ENCODE measurements at regions not wholly inside any gene's neighbourhood (a gene's known extent, or its start where the extent isn't known, plus 50 kb on each side); places are given as distances from the start of the nearest gene placed in this dataset.
"Not testable (repeated sequence)": the region's sequence is repeated elsewhere in the genome, so short reads cannot be mapped to it uniquely, and the experiment has no call there.

- no peak for DNase-seq (ENCODE audit: low spot score)
Measured at GRCh38 chr6:164826831-164827468, 482.5 kb downstream of the C6orf118 start.

DNA sequence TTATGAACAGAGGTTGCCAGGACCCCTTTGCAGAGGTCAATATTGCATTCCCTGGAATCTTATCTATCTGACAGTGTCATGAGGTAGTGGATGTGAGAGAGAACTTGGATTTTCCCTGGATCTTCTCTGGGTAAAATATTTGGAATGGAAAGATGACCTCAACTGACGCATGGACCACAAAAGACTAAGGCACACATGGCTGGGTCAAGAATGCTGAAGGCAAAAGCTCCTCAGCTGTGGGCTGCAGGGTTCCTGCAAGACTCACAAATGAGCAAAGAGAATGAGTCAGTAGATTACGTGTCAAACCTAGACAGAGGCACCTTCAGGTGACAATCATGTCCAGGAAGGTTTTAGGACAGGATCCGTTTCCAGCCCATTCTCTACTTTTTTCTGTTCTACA is 484.0 kb downstream of the C6orf118 start:
- DNase-seq (ENCODE audit: low spot score) = no peak

GRCh38 chr6:164817662-164818061 is 491.7 kb downstream of the C6orf118 start:
- DNase-seq (ENCODE audit: low spot score) = no peak

- DNase-seq (ENCODE audit: low spot score) = no peak
Measured at GRCh38 chr6:164812706-164813105, 496.7 kb downstream of the C6orf118 start.

- DNase-seq (ENCODE audit: low spot score) = no peak
Measured at GRCh38 chr6:164807125-164807524, 502.3 kb downstream of the C6orf118 start.

DNA sequence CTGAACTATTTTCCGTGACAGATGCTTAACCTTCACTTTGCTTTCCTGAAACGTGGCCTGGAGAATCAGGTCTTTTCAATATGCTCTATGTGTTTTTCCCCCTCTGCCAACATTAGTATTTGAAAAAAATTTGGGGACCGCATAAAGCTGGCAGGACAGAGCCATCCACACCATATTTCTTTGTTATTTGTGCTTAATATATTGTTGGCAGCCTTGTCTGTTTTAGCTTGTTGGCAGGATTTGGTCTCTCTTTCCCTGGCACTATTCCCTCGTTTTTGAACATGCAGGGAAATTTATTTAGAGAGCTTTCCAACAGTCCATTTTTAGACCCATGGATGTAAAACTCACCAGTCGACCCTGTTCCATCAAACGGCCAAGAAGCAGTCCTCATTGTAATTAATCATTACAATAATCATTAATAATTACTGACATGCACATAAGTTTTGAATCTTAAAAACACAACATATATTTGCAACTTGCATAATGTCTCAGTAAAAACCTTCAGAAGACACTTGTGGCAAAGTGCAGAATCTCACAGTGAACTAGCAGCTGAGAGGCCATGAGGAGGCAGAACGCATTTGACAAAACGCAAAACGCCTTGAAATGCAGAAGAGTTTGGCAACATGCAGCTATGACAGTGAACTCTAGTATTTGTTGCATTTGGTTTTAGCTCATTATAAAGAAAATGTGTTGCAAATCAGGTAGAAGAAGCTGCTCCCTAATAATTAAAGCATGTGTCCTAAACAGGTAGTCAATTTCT is 514.2 kb downstream of the C6orf118 start:
- DNase-seq (ENCODE audit: low spot score) = no peak

DNA sequence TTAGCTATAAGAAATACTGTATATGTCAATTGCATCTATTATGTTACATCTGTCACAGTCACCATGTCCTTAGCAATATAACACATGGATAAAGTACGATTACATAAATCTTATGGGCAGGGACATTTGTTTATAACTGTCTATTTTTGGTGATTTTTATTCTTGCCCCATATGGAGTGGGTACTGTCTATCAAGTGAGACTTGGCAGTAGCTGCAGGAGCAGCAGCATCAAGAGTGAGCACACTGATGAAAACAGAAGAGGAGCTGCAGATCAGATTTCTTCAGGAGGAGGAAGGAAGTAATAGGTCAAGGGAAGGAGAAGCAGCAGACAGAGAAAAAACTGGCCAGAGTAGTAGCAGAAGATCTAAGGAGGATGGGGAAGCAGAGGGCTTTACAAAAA is 516.7 kb downstream of the C6orf118 start:
- DNase-seq (ENCODE audit: low spot score) = no peak

- DNase-seq (ENCODE audit: low spot score) = no peak
Measured at GRCh38 chr6:164791498-164791897, 517.9 kb downstream of the C6orf118 start.

DNA sequence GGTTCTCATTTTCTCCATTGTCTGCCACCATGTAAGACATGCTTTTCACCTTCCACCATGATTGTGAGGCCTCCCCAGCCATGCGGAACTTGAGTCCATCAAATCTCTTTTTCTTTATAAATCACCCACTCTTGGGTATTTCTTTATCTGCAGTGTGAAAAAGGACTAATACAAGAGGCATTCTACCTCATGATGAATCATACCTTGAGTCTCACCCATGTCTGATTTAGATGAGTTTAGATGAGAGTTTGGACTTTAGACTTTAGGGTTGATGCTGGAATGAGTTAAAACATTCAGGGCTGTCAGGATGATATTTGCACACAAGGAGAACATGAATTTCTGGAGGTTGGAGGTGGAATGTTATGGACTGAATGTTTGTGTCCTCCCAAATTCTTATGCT is 545.6 kb downstream of the C6orf118 start:
- no peak for DNase-seq (ENCODE audit: low spot score)

GRCh38 chr6:164757451-164757850 is 552.0 kb downstream of the C6orf118 start:
- no peak for DNase-seq (ENCODE audit: low spot score)

DNA sequence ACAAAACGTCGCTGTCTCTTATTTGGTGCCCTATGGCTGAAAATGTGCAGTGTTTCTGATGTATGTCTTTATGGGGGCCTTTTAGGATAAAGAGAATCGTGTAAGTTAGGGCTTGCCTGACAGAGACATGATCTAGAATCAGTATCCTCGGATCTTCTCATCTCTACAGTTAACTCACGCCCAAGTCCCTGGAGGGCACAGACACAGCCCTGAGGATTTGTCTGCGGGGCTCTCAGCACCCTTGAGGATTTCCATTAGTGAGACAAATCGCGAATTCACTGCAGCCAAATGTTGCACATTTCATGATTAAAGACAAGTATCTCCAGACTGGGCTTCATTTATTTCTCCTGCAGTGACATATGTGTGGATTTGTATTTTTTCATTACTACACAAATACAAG is 552.7 kb downstream of the C6orf118 start:
- no peak for DNase-seq (ENCODE audit: low spot score)

- DNase-seq (ENCODE audit: low spot score) = no peak
Measured at GRCh38 chr6:164756142-164756541, 553.3 kb downstream of the C6orf118 start.

DNA sequence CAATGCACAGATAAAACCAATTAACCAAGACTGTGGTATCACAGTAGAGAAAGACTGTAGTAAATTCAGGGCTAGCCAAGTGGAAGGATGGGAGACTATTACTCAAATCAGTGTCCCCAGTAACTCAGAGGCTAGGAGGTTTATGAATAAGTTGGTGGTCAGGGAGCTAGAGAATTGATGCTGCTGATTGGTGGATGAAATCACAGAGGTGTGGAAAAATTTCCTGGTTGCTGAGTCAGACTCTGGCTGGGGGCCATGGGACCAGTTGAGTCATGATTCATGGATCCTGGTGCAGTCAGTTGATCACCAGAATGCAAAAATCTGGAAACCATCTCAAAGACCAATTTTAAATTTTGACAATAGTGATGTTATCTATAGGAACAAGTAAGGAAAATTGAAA is 555.9 kb downstream of the C6orf118 start:
- no peak for DNase-seq (ENCODE audit: low spot score)

DNA sequence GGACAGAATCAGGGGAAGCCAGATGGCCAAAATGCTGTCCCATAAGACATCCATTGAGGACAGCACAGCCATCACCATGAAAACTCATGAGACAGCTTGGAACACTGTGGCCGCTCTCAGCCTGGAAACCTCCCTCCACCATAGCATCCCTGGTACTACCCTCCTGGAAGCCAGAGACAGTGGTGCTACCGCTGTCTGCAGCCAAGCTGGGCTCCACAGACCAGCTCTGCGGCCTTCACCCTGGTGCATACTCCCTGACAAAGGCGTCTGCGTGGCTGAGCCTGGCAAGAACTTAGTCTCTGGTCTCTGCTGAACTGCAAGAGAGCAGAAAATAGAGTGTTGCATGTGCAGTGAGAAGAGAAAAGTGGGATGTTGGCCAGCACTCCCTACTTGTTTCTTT is 558.0 kb downstream of the C6orf118 start:
- DNase-seq (ENCODE audit: low spot score) = no peak

DNA sequence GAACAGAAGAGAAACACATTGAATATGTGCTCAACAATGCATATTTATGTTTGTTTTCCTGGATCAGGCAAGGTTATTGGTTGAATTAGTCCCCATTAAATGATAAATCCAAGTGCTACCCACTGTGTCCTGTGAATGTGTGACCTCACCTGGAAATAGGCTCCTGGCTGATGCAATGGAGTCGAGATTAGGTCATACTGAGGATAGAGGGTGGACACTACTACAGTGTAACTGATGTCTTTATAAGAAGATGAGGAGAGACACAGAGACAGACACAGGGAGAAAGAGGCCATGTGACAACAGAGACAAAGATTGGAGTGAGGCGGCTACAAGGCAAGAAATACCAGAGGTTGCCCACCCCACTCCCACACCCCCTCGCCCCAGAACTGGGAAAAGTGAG is 559.3 kb downstream of the C6orf118 start:
- DNase-seq (ENCODE audit: low spot score) = no peak

DNA sequence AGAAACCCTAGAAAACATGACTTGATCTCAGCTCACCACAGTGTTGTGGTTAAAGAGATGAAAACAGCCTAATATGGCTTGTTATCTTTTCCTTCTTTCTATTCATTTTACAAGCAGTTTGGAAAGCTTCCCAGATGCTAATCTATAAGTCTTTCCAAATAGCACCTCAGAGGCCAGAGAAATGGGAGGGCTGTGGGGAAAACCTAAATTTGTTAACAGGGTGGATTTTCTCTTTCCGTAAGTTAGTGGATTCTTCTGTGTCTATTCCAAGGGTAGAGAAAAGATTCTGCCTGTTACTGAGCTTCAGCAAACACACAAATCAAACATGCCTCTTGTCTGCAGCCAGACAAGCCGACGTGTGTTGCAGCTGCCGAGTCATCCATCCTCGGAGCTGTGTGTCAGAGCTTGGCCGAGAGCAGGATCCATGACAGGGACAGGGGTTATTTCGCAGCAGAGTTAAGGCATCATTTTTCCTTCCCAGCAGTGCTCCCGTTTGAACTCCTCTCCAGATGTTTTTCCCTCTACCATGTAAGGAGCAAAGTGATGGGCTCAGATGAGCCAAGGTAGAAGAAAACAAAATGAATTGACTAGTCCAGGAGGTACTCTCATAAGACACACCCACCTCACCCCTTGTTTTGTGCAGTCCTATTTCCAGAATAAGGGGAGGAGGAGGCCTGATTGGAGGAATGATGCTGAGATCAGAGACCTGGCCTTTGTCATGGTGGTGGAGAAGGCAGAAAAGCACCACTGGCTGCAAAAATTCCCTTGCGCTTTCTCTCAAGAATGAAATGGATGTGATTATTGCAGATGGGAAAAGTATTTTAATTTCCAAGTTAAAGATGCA is 560.0 kb downstream of the C6orf118 start:
- DNase-seq (ENCODE audit: low spot score) = no peak

- DNase-seq (ENCODE audit: low spot score) = no peak
Measured at GRCh38 chr6:164744301-164744700, 565.1 kb downstream of the C6orf118 start.

GRCh38 chr6:164741938-164742451 is 567.4 kb downstream of the C6orf118 start:
- DNase-seq (ENCODE audit: low spot score) = no peak

DNA sequence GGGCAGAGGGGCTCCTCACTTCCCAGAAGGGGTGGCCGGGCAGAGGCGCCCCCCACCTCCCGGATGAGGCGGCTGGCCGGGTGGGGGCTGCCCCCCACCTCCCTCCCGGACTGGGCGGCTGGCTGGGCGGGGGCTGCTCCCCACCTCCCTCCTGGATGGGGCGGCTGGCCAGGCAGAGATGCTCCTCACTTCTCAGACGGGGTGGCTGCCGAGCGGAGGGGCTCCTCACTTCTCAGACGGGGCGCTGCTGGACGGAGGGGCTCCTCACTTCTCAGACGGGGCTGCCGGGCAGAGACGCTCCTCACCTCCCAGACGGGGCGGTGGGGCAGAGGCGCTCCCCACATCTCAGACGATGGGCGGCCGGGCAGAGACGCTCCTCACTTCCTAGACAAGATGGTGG is 573.3 kb downstream of the C6orf118 start:
- not testable (repeated sequence) for DNase-seq (ENCODE audit: low spot score)

GRCh38 chr6:164731539-164731938 is 577.9 kb downstream of the C6orf118 start:
- DNase-seq (ENCODE audit: low spot score) = no peak

GRCh38 chr6:164721460-164721859 is 587.9 kb downstream of the C6orf118 start:
- DNase-seq (ENCODE audit: low spot score) = no peak

GRCh38 chr6:164700497-164700896 is 608.9 kb downstream of the C6orf118 start:
- no peak for DNase-seq (ENCODE audit: low spot score)

- DNase-seq (ENCODE audit: low spot score) = no peak
Measured at GRCh38 chr6:164695896-164696295, 613.5 kb downstream of the C6orf118 start.

Data from HuH-7.5 (cell line).